Left ventricle myocardium inferior (tissue), 1 donor: ENCODE measurements at regions not wholly inside any gene's neighbourhood (a gene's known extent, or its start where the extent isn't known, plus 50 kb on each side); places are given as distances from the start of the nearest gene placed in this dataset.

Experiments used
- DNase-seq: peaks from one replicate; pipeline ENCODE4 v3.0.0-alpha.2; 2020
- H3K27ac ChIP-seq: fragments of 200-600 bp; replicated peaks from 2 replicates; pipeline ENCODE4 v1.8.0; 2021
- H3K27me3 ChIP-seq: fragments of 200-600 bp; 2 replicates; pipeline ENCODE4 v1.8.0; 2021; ENCODE audit warnings: low read depth
- H3K36me3 ChIP-seq: fragments of 200-600 bp; 2 replicates; pipeline ENCODE4 v1.8.0; 2021
- H3K4me1 ChIP-seq: fragments of 200-600 bp; 2 replicates; pipeline ENCODE4 v1.8.0; 2021
- H3K4me3 ChIP-seq: fragments of 200-600 bp; 2 replicates; pipeline ENCODE4 v1.8.0; 2021; ENCODE audit warnings: mild to moderate bottlenecking, moderate library complexity
- H3K9me3 ChIP-seq: fragments of 200-600 bp; replicated peaks from 2 replicates; pipeline ENCODE4 v1.8.0; 2021
- intact Hi-C: fragments of 100-400 bp; cut with micrococcal nuclease; formaldehyde crosslinking; loops from one replicate; pipeline ENCODE4 v1.11.0; 2022
- TF ChIP-seq, protein P1 (sequence below): fragments of 200-600 bp; IDR thresholded peaks from 2 replicates; pipeline ENCODE4 v1.8.0; 2021; ENCODE audit warnings: antibody characterized with exemption, mild to moderate bottlenecking, borderline replicate concordance
- donor health status: DM: no; HTN: yes; CAD: no; lungs with severe emphysema.

DNA sequence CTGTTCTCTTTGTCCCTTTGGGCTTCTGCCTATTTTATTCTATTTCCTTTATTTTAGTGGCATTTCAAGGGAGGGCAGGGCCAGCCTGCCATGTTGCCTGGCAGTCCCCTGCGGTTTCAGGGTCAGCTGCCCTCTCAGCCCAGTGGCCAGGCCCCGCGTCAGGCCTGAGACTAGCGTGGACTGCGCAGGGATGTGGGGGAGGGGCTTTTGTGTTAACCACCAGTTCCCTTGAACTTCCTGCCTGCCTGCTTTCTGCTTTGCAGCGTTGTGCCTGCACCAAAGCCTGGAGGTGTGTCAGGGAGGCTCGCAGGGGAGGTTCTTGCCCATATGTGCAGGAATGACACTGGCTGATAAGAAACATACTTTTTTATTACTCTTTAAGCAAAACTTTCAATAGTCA, 157.6 kb downstream of the SLC35B3 start:
- intact Hi-C loops, result no loop called here
- no peak overlapping the region for H3K4me3 ChIP-seq
- H3K27ac ChIP-seq, result no peak overlapping the region
- H3K36me3 ChIP-seq, result no peaks in the 10 kb centered on the region
- H3K4me1 ChIP-seq, result no peaks in the 10 kb centered on the region
- TF ChIP-seq, protein P1, sequence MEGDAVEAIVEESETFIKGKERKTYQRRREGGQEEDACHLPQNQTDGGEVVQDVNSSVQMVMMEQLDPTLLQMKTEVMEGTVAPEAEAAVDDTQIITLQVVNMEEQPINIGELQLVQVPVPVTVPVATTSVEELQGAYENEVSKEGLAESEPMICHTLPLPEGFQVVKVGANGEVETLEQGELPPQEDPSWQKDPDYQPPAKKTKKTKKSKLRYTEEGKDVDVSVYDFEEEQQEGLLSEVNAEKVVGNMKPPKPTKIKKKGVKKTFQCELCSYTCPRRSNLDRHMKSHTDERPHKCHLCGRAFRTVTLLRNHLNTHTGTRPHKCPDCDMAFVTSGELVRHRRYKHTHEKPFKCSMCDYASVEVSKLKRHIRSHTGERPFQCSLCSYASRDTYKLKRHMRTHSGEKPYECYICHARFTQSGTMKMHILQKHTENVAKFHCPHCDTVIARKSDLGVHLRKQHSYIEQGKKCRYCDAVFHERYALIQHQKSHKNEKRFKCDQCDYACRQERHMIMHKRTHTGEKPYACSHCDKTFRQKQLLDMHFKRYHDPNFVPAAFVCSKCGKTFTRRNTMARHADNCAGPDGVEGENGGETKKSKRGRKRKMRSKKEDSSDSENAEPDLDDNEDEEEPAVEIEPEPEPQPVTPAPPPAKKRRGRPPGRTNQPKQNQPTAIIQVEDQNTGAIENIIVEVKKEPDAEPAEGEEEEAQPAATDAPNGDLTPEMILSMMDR, result no peak
- H3K9me3 ChIP-seq, result no peaks in the 10 kb centered on the region
- no peak for DNase-seq
- peaks cover 21% of the 10 kb centered on the region for H3K27me3 ChIP-seq

DNA sequence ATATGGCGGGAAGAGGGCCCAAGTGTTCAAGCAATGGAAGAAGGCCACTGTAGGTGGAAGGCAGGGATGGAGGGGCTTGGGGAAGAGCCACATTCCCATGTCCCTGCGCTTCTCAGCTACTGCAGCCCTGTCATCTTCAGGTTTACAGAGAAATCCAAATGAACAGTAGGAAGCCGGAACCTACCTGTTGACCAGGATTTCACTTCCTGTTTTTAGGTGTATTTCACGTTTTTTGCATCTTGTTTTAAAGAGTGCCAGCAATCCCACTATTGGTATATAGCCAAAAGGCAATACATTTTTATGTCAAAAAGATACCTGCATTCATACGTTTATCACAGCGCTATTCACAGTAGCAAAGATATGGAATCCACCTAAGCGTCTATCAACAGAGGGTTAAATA, 159.2 kb downstream of the SLC35B3 start:
- intact Hi-C loops, result no loop called here
- no peaks in the 10 kb centered on the region for H3K9me3 ChIP-seq
- no peaks in the 10 kb centered on the region for H3K36me3 ChIP-seq

GRCh38 chr6:8275667-8276066, 159.7 kb downstream of the SLC35B3 start:
- H3K27me3 ChIP-seq, result peaks cover 21% of the 10 kb centered on the region
- no peaks in the 10 kb centered on the region for H3K36me3 ChIP-seq
- no peaks in the 10 kb centered on the region for H3K9me3 ChIP-seq
- H3K4me1 ChIP-seq, result no peaks in the 10 kb centered on the region
- DNase-seq, result no peak
- H3K27ac ChIP-seq, result no peak overlapping the region
- TF ChIP-seq, protein P1, result no peak
- intact Hi-C loops, result no loop called here
- H3K4me3 ChIP-seq, result no peak overlapping the region

More for the DNA sequence above, 159.2 kb downstream of the SLC35B3 start:
- H3K4me1 ChIP-seq, result no peaks in the 10 kb centered on the region
- peaks cover 21% of the 10 kb centered on the region for H3K27me3 ChIP-seq
- H3K27ac ChIP-seq, result no peak overlapping the region
- TF ChIP-seq, protein P1, result no peak
- H3K4me3 ChIP-seq, result no peak overlapping the region
- DNase-seq, result no peak

DNA sequence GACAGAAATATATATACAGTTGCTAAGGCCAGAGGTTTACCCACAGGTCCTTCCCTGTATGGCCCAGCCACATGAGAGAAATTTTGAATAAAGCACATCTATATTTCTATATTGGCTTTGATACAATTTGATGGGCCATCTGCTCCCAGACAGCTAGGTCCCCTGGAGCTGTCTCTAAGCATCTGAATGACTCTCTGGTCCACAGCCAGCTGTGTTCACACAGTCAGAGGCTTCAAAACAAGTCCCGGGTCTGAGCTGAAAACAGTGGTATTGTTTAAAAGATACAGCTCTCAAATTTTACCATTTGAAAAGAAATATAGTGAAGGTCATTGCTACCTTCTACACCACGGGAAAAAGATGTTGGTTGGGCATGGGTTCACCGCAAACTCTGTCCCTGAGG, 161.1 kb downstream of the SLC35B3 start:
- Histone ChIP-seq H3K4me3 (no peak overlapping the region), H3K4me1 (no peaks in the 10 kb centered on the region), H3K9me3 (no peaks in the 10 kb centered on the region), H3K27me3 (peaks cover 21% of the 10 kb centered on the region), H3K36me3 (no peaks in the 10 kb centered on the region), H3K27ac (no peak overlapping the region)
- TF ChIP-seq, protein P1, result no peak
- intact Hi-C loops, result no loop called here
- DNase-seq, result no peak

- H3K36me3 ChIP-seq, result no peaks in the 10 kb centered on the region
- no peak for DNase-seq
- H3K27me3 ChIP-seq, result peaks cover 4% of the 10 kb centered on the region
- intact Hi-C loops, result no loop called here
- no peak overlapping the region for H3K4me3 ChIP-seq
- no peaks in the 10 kb centered on the region for H3K4me1 ChIP-seq
- no peak overlapping the region for H3K27ac ChIP-seq
- no peaks in the 10 kb centered on the region for H3K9me3 ChIP-seq
- TF ChIP-seq, protein P1, result no peak
These were observed 165.4 kb downstream of the SLC35B3 start for GRCh38 chr6:8269872-8270454.

- Histone ChIP-seq H3K36me3 (no peaks in the 10 kb centered on the region), H3K27ac (no peak overlapping the region), H3K4me3 (no peak overlapping the region), H3K27me3 (peaks cover 4% of the 10 kb centered on the region), H3K9me3 (no peaks in the 10 kb centered on the region), H3K4me1 (no peaks in the 10 kb centered on the region)
- intact Hi-C loops, result no loop called here
- TF ChIP-seq, protein P1, result no peak
- no peak for DNase-seq
These were observed 166.3 kb downstream of the SLC35B3 start for GRCh38 chr6:8269094-8269493.
